Type B pancreatic cell (in vitro differentiated cells): ENCODE measurements at regions not wholly inside any gene's neighbourhood (a gene's known extent, or its start where the extent isn't known, plus 50 kb on each side); places are given as distances from the start of the nearest gene placed in this dataset.

Source experiments
- DNase-seq: peaks from one replicate; pipeline ENCODE4 v3.0.0; 2021; ENCODE audit warnings: mixed read lengths; ENCODE audit not compliant: unreplicated experiment; ENCODE audit errors: extremely low spot score
- H3K27ac Mint-ChIP-seq: 2 replicates; pipeline ENCODE4 v1.8.0; 2021; ENCODE audit warnings: mild to moderate bottlenecking, mixed read lengths
- H3K27me3 Mint-ChIP-seq: 2 replicates; pipeline ENCODE4 v1.8.0; 2021; ENCODE audit warnings: mixed read lengths
- H3K36me3 Mint-ChIP-seq: 2 replicates; pipeline ENCODE4 v1.8.0; 2021; ENCODE audit warnings: mixed read lengths
- H3K4me1 Mint-ChIP-seq: one replicate; pipeline ENCODE4 v1.8.0; 2021; ENCODE audit warnings: mixed read lengths; ENCODE audit not compliant: unreplicated experiment
- H3K4me3 Mint-ChIP-seq: 2 replicates; pipeline ENCODE4 v1.8.0; 2021; ENCODE audit warnings: mild to moderate bottlenecking, mixed read lengths
- H3K9me3 Mint-ChIP-seq: 2 replicates; pipeline ENCODE4 v1.8.0; 2021; ENCODE audit warnings: mixed read lengths
- TF ChIP-seq, protein P1 (sequence below): fragments of 200-600 bp; sonication (generic); conservative IDR thresholded peaks from 2 replicates; pipeline ENCODE4 v1.5.0; 2021; ENCODE audit warnings: antibody characterized with exemption, mild to moderate bottlenecking

DNA sequence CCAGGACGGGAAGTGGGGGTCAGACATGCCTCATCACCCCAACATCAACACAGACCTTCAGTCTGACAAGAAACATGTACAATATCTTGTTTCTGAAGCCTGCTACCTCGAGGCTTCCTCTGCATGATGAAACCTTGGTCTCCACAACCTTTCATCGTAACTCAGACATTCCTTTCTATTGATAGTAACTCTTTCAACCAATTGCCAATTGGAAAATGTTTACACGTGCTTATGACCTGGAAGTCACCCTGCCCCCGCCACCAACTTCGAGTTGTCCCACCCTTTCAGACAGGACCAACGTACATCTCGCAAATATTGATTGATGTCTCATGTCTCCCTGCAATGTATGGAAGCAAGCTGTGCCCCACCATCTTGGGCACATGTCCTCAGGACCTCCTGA, 159.5 kb downstream of the ETS2 start:
- TF ChIP-seq, protein P1, sequence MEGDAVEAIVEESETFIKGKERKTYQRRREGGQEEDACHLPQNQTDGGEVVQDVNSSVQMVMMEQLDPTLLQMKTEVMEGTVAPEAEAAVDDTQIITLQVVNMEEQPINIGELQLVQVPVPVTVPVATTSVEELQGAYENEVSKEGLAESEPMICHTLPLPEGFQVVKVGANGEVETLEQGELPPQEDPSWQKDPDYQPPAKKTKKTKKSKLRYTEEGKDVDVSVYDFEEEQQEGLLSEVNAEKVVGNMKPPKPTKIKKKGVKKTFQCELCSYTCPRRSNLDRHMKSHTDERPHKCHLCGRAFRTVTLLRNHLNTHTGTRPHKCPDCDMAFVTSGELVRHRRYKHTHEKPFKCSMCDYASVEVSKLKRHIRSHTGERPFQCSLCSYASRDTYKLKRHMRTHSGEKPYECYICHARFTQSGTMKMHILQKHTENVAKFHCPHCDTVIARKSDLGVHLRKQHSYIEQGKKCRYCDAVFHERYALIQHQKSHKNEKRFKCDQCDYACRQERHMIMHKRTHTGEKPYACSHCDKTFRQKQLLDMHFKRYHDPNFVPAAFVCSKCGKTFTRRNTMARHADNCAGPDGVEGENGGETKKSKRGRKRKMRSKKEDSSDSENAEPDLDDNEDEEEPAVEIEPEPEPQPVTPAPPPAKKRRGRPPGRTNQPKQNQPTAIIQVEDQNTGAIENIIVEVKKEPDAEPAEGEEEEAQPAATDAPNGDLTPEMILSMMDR = no peak
- H3K36me3 Mint-ChIP-seq = peaks cover 5% of the 10 kb centered on the region
- DNase-seq = no peak
- peak overlapping the region; percentile 30 for H3K27ac Mint-ChIP-seq
- peaks cover 15% of the 10 kb centered on the region for H3K4me1 Mint-ChIP-seq
- H3K4me3 Mint-ChIP-seq = no peak overlapping the region
- H3K27me3 Mint-ChIP-seq = no peaks in the 10 kb centered on the region
- peaks cover 13% of the 10 kb centered on the region for H3K9me3 Mint-ChIP-seq

DNA sequence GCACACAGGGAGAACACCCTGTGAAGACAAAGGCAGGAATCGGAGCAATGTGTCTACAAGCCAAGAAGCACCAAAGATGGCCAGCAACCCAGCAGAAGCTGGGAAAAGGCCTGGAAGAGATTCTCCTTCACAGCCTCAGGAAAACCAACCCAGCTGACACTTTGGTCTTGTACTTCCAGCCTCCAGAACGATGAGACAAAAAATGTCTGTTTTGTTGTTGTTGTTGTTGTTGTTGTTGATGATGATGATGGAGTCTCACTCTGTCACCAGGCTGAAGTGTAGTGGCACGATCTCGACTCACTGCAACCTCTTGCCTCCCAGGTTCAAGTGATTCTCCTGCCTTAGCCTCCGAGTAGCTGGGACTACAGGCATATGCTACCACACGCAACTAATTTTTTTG, 157.3 kb downstream of the ETS2 start:
- H3K4me3 Mint-ChIP-seq = no peak overlapping the region
- peaks cover 5% of the 10 kb centered on the region for H3K36me3 Mint-ChIP-seq
- H3K4me1 Mint-ChIP-seq = peaks cover 26% of the 10 kb centered on the region
- H3K27me3 Mint-ChIP-seq = no peaks in the 10 kb centered on the region
- DNase-seq = no peak
- TF ChIP-seq, protein P1 = no peak
- H3K9me3 Mint-ChIP-seq = peaks cover 13% of the 10 kb centered on the region
- no peak overlapping the region for H3K27ac Mint-ChIP-seq

DNA sequence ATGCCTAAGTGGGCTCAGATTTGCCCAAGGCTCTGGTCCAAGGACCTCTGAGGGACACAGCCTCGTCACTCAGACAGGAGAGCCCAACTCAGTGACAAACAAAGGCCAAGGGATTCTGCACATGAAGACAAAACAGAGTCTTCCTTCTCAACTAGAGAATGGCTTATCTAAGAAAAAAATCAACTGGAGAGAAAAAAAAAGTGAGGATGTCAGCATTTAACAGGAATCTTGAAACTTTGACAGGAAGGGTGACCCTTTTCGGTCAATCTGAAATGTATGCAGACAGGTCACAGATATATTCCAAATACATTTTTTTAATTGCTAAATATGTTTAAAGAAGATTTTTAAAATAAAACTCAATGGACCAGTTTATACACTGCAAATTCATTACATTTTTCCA, 154.5 kb downstream of the ETS2 start:
- Mint-ChIP-seq H3K9me3 (peaks cover 13% of the 10 kb centered on the region), H3K27me3 (peaks cover 4% of the 10 kb centered on the region)
- TF ChIP-seq, protein P1 = no peak

DNA sequence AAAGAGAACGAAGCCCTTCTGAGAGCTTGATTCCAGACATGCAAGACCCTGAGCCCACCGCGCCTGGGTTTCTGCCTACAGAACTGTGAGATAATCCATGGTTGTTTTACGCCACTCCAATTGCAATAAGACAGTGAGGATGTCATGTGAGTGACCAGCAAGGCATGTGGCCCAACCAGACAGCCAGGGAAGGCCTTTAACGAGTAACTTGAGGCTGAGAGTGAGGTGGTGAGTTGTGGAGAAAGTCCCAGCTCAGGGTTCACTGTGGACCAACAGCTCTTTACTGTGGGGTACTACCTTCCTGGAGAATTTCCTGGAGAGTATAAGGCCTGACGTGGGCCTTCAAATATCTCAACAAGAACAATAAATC, 153.9 kb downstream of the ETS2 start:
- Mint-ChIP-seq H3K27ac (peak overlapping the region; percentile 63), H3K27me3 (peaks cover 4% of the 10 kb centered on the region), H3K9me3 (peaks cover 13% of the 10 kb centered on the region), H3K36me3 (peaks cover 5% of the 10 kb centered on the region), H3K4me1 (peaks cover 23% of the 10 kb centered on the region), H3K4me3 (no peak overlapping the region)
- TF ChIP-seq, protein P1 = no peak
- no peak for DNase-seq

More for the DNA sequence above, 154.5 kb downstream of the ETS2 start:
- peak overlapping the region; percentile 32 for H3K27ac Mint-ChIP-seq
- no peak for DNase-seq
- H3K36me3 Mint-ChIP-seq = peaks cover 5% of the 10 kb centered on the region
- peaks cover 25% of the 10 kb centered on the region for H3K4me1 Mint-ChIP-seq
- no peak overlapping the region for H3K4me3 Mint-ChIP-seq

DNA sequence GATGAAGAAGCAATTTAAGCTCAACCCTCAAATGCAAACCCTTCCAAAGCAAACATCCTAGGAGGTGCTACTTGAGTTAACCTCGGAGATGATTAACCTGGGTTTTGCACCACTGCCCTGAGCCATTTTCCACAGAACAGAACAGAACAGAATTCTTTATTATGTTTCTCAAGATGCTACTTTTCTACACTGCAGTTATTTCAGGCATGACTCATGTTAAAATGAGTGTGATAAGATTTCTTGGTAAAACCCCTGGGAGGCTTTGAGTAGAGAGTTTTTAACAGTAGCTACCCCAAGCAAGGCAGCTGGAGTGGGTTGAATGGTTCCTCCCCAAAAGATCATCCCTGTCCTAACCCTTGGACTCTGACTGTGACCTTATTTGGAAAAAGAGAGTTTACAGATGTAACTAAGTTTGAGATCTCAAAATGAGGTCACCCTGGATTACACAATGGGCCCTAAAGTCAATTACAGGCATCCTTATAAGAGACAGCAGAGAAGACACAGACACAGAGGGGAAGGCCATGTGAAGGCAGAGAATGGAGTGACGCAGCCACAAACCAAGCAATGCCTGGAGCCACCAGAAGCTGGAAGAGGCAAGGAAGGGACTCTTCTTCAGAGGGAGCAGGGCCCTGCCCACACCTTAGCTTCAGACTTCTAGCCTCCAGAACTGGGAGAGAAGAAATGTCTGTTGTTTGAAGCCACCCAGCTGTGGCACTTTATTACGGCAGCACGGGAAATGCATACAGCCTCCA, 153.4 kb downstream of the ETS2 start:
- H3K27ac Mint-ChIP-seq = peak overlapping the region; percentile 63
- H3K36me3 Mint-ChIP-seq = peaks cover 5% of the 10 kb centered on the region
- H3K9me3 Mint-ChIP-seq = peaks cover 13% of the 10 kb centered on the region

More for the DNA sequence above, 153.4 kb downstream of the ETS2 start:
- TF ChIP-seq, protein P1 = no peak
- Mint-ChIP-seq H3K4me3 (peak overlapping the region; percentile 7), H3K27me3 (peaks cover 5% of the 10 kb centered on the region), H3K4me1 (peaks cover 23% of the 10 kb centered on the region)
- DNase-seq = no peak
